SK-N-SH (cell line): ENCODE measurements at regions not wholly inside any gene's neighbourhood (a gene's known extent, or its start where the extent isn't known, plus 50 kb on each side); places are given as distances from the start of the nearest gene placed in this dataset.

Source experiments
- CTCF ChIA-PET: fragments of 300-600, 350-600 bp; formaldehyde crosslinking; extraction: SDS; loops from one replicate; lab custom pipeline; 2021; lab: Yijun Ruan, JAX
- POLR2A ChIA-PET: fragments of 350-600 bp; sonication (Branson Sonifier 250); formaldehyde crosslinking; extraction: SDS; loops from one replicate; lab custom pipeline; 2020; ENCODE audit warnings: antibody characterized with exemption, inconsistent platforms; lab: Yijun Ruan, JAX
- DNase-seq: peaks from one replicate; pipeline ENCODE4 v3.0.0; 2012
- H2AFZ ChIP-seq: fragments of 200-600 bp; sonication (generic); 2 replicates; pipeline ENCODE4 v1.8.1; 2016; ENCODE audit warnings: antibody characterized with exemption, mild to moderate bottlenecking, low read depth
- H3F3A ChIP-seq: fragments of 200-600 bp; sonication (generic); replicated peaks from 2 replicates; pipeline ENCODE3; 2016; ENCODE audit warnings: antibody characterized with exemption, mild to moderate bottlenecking; ENCODE audit not compliant: insufficient read depth
- H3K27ac ChIP-seq, 2 experiments: fragments of 200-500 bp in 1 of 2; fragments of 200-600 bp in 1 of 2; sonication (Bioruptor generic) in 1 of 2; sonication (generic), shearing (Covaris generic) in 1 of 2; 2 replicates each; pipeline versions ENCODE4 v1.5.1 to v1.6.1; 2014 to 2016; ENCODE audit warnings: low read depth in 2 of 2, inconsistent platforms in 1 of 2, low read length in 1 of 2, mild to moderate bottlenecking in 1 of 2, mixed read lengths in 1 of 2
- H3K27me3 ChIP-seq: fragments of 200-600 bp; sonication (generic), shearing (Covaris generic); 2 replicates; pipeline ENCODE4 v1.6.1; 2016; ENCODE audit warnings: mixed run types; ENCODE audit not compliant: insufficient read depth
- H3K36me3 ChIP-seq, 2 experiments: fragments of 200-500 bp in 1 of 2; fragments of 200-600 bp in 1 of 2; sonication (Bioruptor generic) in 1 of 2; sonication (generic) in 1 of 2; replicated peaks in 1 of 2; 2 replicates each; pipeline versions ENCODE3 to v1.5.1; 2014 to 2016; ENCODE audit warnings: low read length in 1 of 2, mild to moderate bottlenecking in 1 of 2; ENCODE audit not compliant: insufficient read depth in 2 of 2, control insufficient read depth in 1 of 2
- H3K4me1 ChIP-seq, 2 experiments: fragments of 200-500 bp in 1 of 2; fragments of 200-600 bp in 1 of 2; sonication (Bioruptor generic) in 1 of 2; sonication (generic), shearing (Covaris generic) in 1 of 2; 2 replicates each; pipeline versions ENCODE4 v1.5.1 to v1.6.1; 2014 to 2016; ENCODE audit warnings: low read depth in 1 of 2, low read length in 1 of 2, mixed run types in 1 of 2; ENCODE audit not compliant: insufficient read depth in 2 of 2, control insufficient read depth in 1 of 2
- H3K4me2 ChIP-seq: fragments of 200-600 bp; sonication (generic), shearing (Covaris generic); 2 replicates; pipeline ENCODE4 v1.6.1; 2017; ENCODE audit warnings: mixed run types
- H3K4me3 ChIP-seq, 2 experiments: fragments of 200-500 bp in 1 of 2; fragments of 200-600 bp in 1 of 2; sonication (Bioruptor generic) in 1 of 2; sonication (generic), shearing (Covaris generic) in 1 of 2; 2 replicates each; pipeline versions ENCODE4 v1.5.1 to v1.8.1; 2014 to 2016; ENCODE audit warnings: low read depth in 2 of 2, inconsistent platforms in 1 of 2, low read length in 1 of 2, mild to moderate bottlenecking in 1 of 2, mixed read lengths in 1 of 2, moderate library complexity in 1 of 2
- H3K79me2 ChIP-seq: fragments of 200-600 bp; sonication (generic); 2 replicates; pipeline ENCODE4 v1.8.1; 2017; ENCODE audit warnings: mild to moderate bottlenecking; ENCODE audit not compliant: insufficient read depth
- H3K9ac ChIP-seq: fragments of 200-600 bp; sonication (generic); 2 replicates; pipeline ENCODE4 v1.6.1; 2017; ENCODE audit warnings: mixed run types
- H3K9me2 ChIP-seq: fragments of 200-600 bp; sonication (generic); 2 replicates; pipeline ENCODE4 v1.6.1; 2017; ENCODE audit warnings: mixed run types
- H3K9me3 ChIP-seq: fragments of 200-600 bp; sonication (generic); 2 replicates; pipeline ENCODE4 v1.6.1; 2017; ENCODE audit warnings: mixed run types, mild to moderate bottlenecking, moderate library complexity
- H4K20me1 ChIP-seq: fragments of 200-600 bp; sonication (generic); 2 replicates; pipeline ENCODE4 v1.6.1; 2017; ENCODE audit warnings: mild to moderate bottlenecking, mixed run types; ENCODE audit not compliant: insufficient read depth
- CHD2 ChIP-seq: fragments of 150-350 bp; IDR thresholded peaks from 2 replicates; pipeline ENCODE4 v1.6.1; 2018; ENCODE audit warnings: low read length; ENCODE audit not compliant: partially characterized antibody
- CTCF ChIP-seq: fragments of 200-600 bp; sonication (generic); IDR thresholded peaks from 2 replicates; pipeline ENCODE4 v1.6.1; 2017; ENCODE audit warnings: antibody characterized with exemption, mild to moderate bottlenecking, moderate library complexity
- ELF1 ChIP-seq: IDR thresholded peaks from 2 replicates; pipeline ENCODE4 v1.4.0; 2012
- EZH2phosphoT487 ChIP-seq: fragments of 200-600 bp; sonication (generic); IDR thresholded peaks from 2 replicates; pipeline ENCODE4 v1.6.1; 2017; ENCODE audit warnings: low read depth, mixed run types, mild to moderate bottlenecking, antibody characterized with exemption, moderate library complexity, borderline replicate concordance
- FOXM1 ChIP-seq: IDR thresholded peaks from 2 replicates; pipeline ENCODE4 v1.4.0; 2012; ENCODE audit warnings: low read depth, mild to moderate bottlenecking
- MAX ChIP-seq: IDR thresholded peaks from 2 replicates; pipeline ENCODE4 v1.4.0; 2012; ENCODE audit warnings: low read depth
- MXI1 ChIP-seq: IDR thresholded peaks from 2 replicates; pipeline ENCODE4 v1.6.1; 2012; ENCODE audit warnings: mild to moderate bottlenecking, low read depth, low read length, improper control_type of control experiment
- NFIC ChIP-seq: IDR thresholded peaks from 2 replicates; pipeline ENCODE4 v1.4.0; 2012; ENCODE audit warnings: borderline replicate concordance
- NRF1 ChIP-seq: IDR thresholded peaks from 2 replicates; pipeline ENCODE4 v1.6.1; 2012; ENCODE audit warnings: low read depth, mild to moderate bottlenecking, low read length
- RAD21 ChIP-seq: IDR thresholded peaks from 2 replicates; pipeline ENCODE4 v1.6.1; 2012; ENCODE audit warnings: mild to moderate bottlenecking, low read length
- RFX5 ChIP-seq: IDR thresholded peaks from 2 replicates; pipeline ENCODE4 v1.6.1; 2012; ENCODE audit warnings: mild to moderate bottlenecking, improper control_type of control experiment, low read length
- RXRA ChIP-seq: IDR thresholded peaks from 2 replicates; pipeline ENCODE4 v1.4.0; 2012; ENCODE audit warnings: low read depth, mild to moderate bottlenecking, borderline replicate concordance
- SIN3A ChIP-seq: IDR thresholded peaks from 2 replicates; pipeline ENCODE4 v1.6.1; 2012; ENCODE audit warnings: low read depth, mild to moderate bottlenecking, low read length, moderate library complexity, borderline replicate concordance
- TAF1 ChIP-seq: IDR thresholded peaks from 2 replicates; pipeline ENCODE4 v1.6.1; 2012; ENCODE audit warnings: low read depth, mild to moderate bottlenecking, low read length, moderate library complexity, borderline replicate concordance
- TEAD4 ChIP-seq: IDR thresholded peaks from 2 replicates; pipeline ENCODE4 v1.4.0; 2012; ENCODE audit warnings: mild to moderate bottlenecking, borderline replicate concordance; ENCODE audit not compliant: insufficient read depth
- USF1 ChIP-seq: IDR thresholded peaks from 2 replicates; pipeline ENCODE4 v1.4.0; 2012; ENCODE audit warnings: low read depth, borderline replicate concordance
- YY1 ChIP-seq: IDR thresholded peaks from 2 replicates; pipeline ENCODE4 v1.4.0; 2012; ENCODE audit warnings: low read depth, mild to moderate bottlenecking
- ZBTB33 ChIP-seq: IDR thresholded peaks from 2 replicates; pipeline ENCODE4 v1.4.0; 2012; ENCODE audit warnings: low read depth, borderline replicate concordance
- WGBS: methylation state at CpG from one replicate; pipeline ENCODE4 v1.1.6; 2017; ENCODE audit warnings: low lambda C conversion rate; 5-methylcytosine and 5-hydroxymethylcytosine counted together

DNA sequence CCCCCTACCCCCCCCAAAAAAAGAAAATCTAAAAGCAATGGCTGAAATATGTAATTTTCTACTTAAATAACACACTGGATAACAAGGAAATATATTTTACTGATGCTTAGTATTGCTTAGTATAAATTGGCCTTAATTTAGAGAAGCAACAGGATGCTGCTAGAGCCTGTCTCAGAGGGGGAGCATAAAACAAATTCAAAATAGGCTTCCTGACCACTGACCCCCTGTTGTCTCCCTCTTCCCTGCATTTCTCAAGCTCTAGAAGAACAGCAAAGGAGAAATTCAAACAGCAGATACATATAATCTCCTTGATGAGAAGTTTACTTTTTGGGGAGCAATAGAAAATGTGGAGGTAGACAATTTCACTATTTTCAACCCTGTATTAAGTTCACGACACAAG, 631.1 kb upstream of the GJE1 start:
- peak overlapping the region; percentile 72 for H2AFZ ChIP-seq
- ChIA-PET CTCF (no interaction called here), POLR2A (no interaction called here)
- H3K9me3 ChIP-seq, result peaks cover 11% of the 10 kb centered on the region
- H3K9me2 ChIP-seq, result no peaks in the 10 kb centered on the region
- H3K4me1 ChIP-seq, result peaks cover 0 to 9% of the 10 kb centered on the region in 2 experiments; a peak in 2 of 4 replicates
- H3K4me3 ChIP-seq, result no peak overlapping the region
- 37% methylated on average over 1 of the region's 1 CpG for WGBS
- no peaks in the 10 kb centered on the region for H3K27me3 ChIP-seq
- peaks cover 29% of the 10 kb centered on the region for H3F3A ChIP-seq
- peak overlapping the region in 1 of 2 experiments; percentile 49; a peak in 1 of 4 replicates for H3K27ac ChIP-seq
- no peak for DNase-seq
- H3K4me2 ChIP-seq, result no peak overlapping the region
- H4K20me1 ChIP-seq, result no peaks in the 10 kb centered on the region
- peaks cover 0 to 6% of the 10 kb centered on the region in 2 experiments for H3K36me3 ChIP-seq
- no peaks in the 10 kb centered on the region for H3K79me2 ChIP-seq
- H3K9ac ChIP-seq, result peak overlapping the region; percentile 25; the same call in 1 of the 2 replicates
- no peak for TF ChIP-seq YY1
- TF ChIP-seq MAX, result no peak
- TF ChIP-seq TEAD4, result no peak
- no peak for TF ChIP-seq FOXM1
- no peak for TF ChIP-seq SIN3A
- no peak for TF ChIP-seq RAD21
- TF ChIP-seq EZH2phosphoT487, result no peak
- TF ChIP-seq NFIC, result no peak
- no peak for TF ChIP-seq ELF1
- no peak for TF ChIP-seq CHD2
- no peak for TF ChIP-seq NRF1
- no peak for TF ChIP-seq RFX5
- TF ChIP-seq ZBTB33, result no peak
- no peak for TF ChIP-seq CTCF
- TF ChIP-seq RXRA, result no peak
- TF ChIP-seq MXI1, result no peak
- TF ChIP-seq USF1, result no peak
- no peak for TF ChIP-seq TAF1
